ENCODE measurements at regions not wholly inside any gene's neighbourhood (a gene's known extent, or its start where the extent isn't known, plus 50 kb on each side); places are given as distances from the start of the nearest gene placed in this dataset.

DNA sequence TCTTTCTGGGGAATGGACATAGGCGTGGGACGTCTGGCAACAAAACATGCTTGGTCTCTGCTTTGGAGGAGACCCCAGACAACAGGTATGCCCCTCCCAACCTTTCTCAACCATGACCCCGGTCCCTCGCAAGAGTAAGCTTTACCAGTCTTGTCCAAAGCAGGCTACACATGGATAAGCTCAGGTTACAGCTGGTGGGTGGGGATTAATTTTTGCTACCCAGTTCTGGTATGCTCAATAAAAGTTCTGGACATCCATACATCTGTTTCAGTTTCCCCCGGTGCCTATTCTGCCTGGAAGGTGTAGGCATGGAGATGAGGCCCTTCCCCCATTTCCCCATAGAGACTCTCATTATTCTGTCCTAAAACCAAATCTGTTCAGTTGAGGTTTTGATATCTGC lies 54.5 kb upstream of the NOCT start:
- TF ChIP-seq TEAD4 (IDR thresholded peaks at IDR 0.05) (no peak), TAF1 (IDR thresholded peaks at IDR 0.05; ENCODE audit: low read depth) (no peak), RAD21 (IDR thresholded peaks at IDR 0.05; ENCODE audit: low read depth) (no peak), REST (IDR thresholded peaks at IDR 0.05; ENCODE audit: low read depth) (no peak), USF1 (IDR thresholded peaks at IDR 0.05) (no peak), YY1 (IDR thresholded peaks at IDR 0.05; ENCODE audit: low read depth) (no peak), CREB1 (IDR thresholded peaks at IDR 0.05; ENCODE audit: low read depth) (no peak), TCF12 (IDR thresholded peaks at IDR 0.05; ENCODE audit: low read depth) (no peak), EGR1 (IDR thresholded peaks at IDR 0.05) (no peak)

GRCh38 chr4:138960175-138960710 lies 55.3 kb upstream of the NOCT start:
- TF ChIP-seq NFIC (IDR thresholded peaks at IDR 0.05) (no peak), TCF12 (IDR thresholded peaks at IDR 0.05; ENCODE audit: low read depth) (no peak), ZBTB7A (IDR thresholded peaks at IDR 0.05; ENCODE audit: low read depth) (no peak), TEAD4 (IDR thresholded peaks at IDR 0.05) (no peak), REST (IDR thresholded peaks at IDR 0.05; ENCODE audit: low read depth) (no peak), YY1 (IDR thresholded peaks at IDR 0.05; ENCODE audit: low read depth) (no peak), CEBPB (IDR thresholded peaks at IDR 0.05) (no peak)

GRCh38 chr4:138959097-138959815 lies 56.3 kb upstream of the NOCT start:
- TF ChIP-seq RAD21 (IDR thresholded peaks at IDR 0.05; ENCODE audit: low read depth) (no peak), FOXM1 (IDR thresholded peaks at IDR 0.05; ENCODE audit: borderline replicate concordance, low read depth) (no peak), EGR1 (IDR thresholded peaks at IDR 0.05) (no peak), TAF1 (IDR thresholded peaks at IDR 0.05; ENCODE audit: low read depth) (no peak), NFIC (IDR thresholded peaks at IDR 0.05) (no peak), TEAD4 (IDR thresholded peaks at IDR 0.05) (no peak), USF1 (IDR thresholded peaks at IDR 0.05) (no peak), YY1 (IDR thresholded peaks at IDR 0.05; ENCODE audit: low read depth) (no peak), REST (IDR thresholded peaks at IDR 0.05; ENCODE audit: low read depth) (no peak), CREB1 (IDR thresholded peaks at IDR 0.05; ENCODE audit: low read depth) (no peak), CEBPB (IDR thresholded peaks at IDR 0.05) (no peak)
- TF ChIP-seq, protein P1, sequence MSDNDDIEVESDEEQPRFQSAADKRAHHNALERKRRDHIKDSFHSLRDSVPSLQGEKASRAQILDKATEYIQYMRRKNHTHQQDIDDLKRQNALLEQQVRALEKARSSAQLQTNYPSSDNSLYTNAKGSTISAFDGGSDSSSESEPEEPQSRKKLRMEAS (IDR thresholded peaks at IDR 0.05): no peak

DNA sequence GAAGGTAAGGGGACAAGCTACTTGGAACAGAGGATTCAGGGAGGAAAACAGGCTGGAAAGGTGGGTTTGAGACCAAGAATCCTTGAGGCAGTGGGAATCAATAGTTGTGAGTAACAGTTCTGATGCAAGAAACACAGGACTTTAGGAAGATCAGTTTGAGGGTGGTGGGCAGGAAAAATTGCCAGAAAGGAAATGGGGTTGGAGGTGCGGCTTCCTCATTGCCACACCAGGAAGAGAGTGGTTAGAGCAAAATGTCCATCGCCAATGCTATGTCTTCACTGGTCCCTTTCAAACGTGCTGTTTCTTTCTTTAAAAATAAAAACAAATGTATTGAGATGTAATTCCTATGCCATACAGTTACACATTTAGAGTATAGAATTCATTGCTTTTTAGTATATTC lies 57.1 kb upstream of the NOCT start:
- TF ChIP-seq TCF12 (IDR thresholded peaks at IDR 0.05; ENCODE audit: low read depth) (no peak), REST (IDR thresholded peaks at IDR 0.05; ENCODE audit: low read depth) (no peak), YY1 (IDR thresholded peaks at IDR 0.05; ENCODE audit: low read depth) (no peak), FOXM1 (IDR thresholded peaks at IDR 0.05; ENCODE audit: borderline replicate concordance, low read depth) (no peak), CREB1 (IDR thresholded peaks at IDR 0.05; ENCODE audit: low read depth) (no peak), NFIC (IDR thresholded peaks at IDR 0.05) (no peak)
- TF ChIP-seq, protein P1 (IDR thresholded peaks at IDR 0.05): no peak

Measured in Ishikawa (cell line).